WTC11 (cell line): ENCODE measurements at regions not wholly inside any gene's neighbourhood (a gene's known extent, or its start where the extent isn't known, plus 50 kb on each side); places are given as distances from the start of the nearest gene placed in this dataset.

Source experiments
- ATAC-seq: fragments of 200-7000 bp; cut with Tn5 transposase; 2 replicates; pipeline ENCODE4 v1.10.0; 2021; ENCODE audit warnings: mild to moderate bottlenecking, moderate library complexity
- CTCF ChIA-PET: fragments of 300-600 bp; sonication (Branson Sonifier 250); formaldehyde crosslinking; loops from one replicate; lab custom pipeline; 2021; ENCODE audit warnings: antibody characterized with exemption; lab: Charles Lee
- POLR2A ChIA-PET: fragments of 350-600 bp; sonication (Branson Sonifier 250); formaldehyde crosslinking; loops from one replicate; lab custom pipeline; 2021; ENCODE audit warnings: antibody characterized with exemption; lab: Charles Lee
- DNase-seq: peaks from one replicate; pipeline ENCODE4 v3.0.0; 2021; ENCODE audit warnings: low spot score
- H3K27ac Mint-ChIP-seq: 2 replicates; pipeline ENCODE4 v1.8.0; 2021; ENCODE audit warnings: mixed read lengths
- H3K27me3 Mint-ChIP-seq: 2 replicates; pipeline ENCODE4 v1.8.0; 2021; ENCODE audit warnings: low read depth, mild to moderate bottlenecking, moderate library complexity, mixed read lengths
- H3K36me3 Mint-ChIP-seq: 2 replicates; pipeline ENCODE4 v1.8.0; 2021; ENCODE audit warnings: mixed read lengths
- H3K4me1 Mint-ChIP-seq: 2 replicates; pipeline ENCODE4 v1.8.0; 2022; ENCODE audit warnings: mixed read lengths
- H3K4me3 Mint-ChIP-seq: 2 replicates; pipeline ENCODE4 v1.8.0; 2021; ENCODE audit warnings: mild to moderate bottlenecking, moderate library complexity, mixed read lengths
- H3K9me3 Mint-ChIP-seq: 2 replicates; pipeline ENCODE4 v1.8.0; 2021; ENCODE audit warnings: mixed read lengths
- ATF6 ChIP-seq: sonication (generic); formaldehyde crosslinking; IDR thresholded peaks from 2 replicates; pipeline ENCODE4 v1.8.1; 2023; ENCODE audit warnings: mild to moderate bottlenecking, missing genetic modification reagents
- CREB1 ChIP-seq: sonication (generic); formaldehyde crosslinking; IDR thresholded peaks from 2 replicates; pipeline ENCODE4 v1.8.0; 2023; ENCODE audit warnings: mild to moderate bottlenecking, missing genetic modification reagents
- E2F4 ChIP-seq: sonication (generic); formaldehyde crosslinking; IDR thresholded peaks from 2 replicates; pipeline ENCODE4 v1.8.1; 2022; ENCODE audit warnings: low read depth, mild to moderate bottlenecking, moderate library complexity, missing genetic modification reagents, borderline replicate concordance
- ETV6 ChIP-seq: sonication (generic); formaldehyde crosslinking; IDR thresholded peaks from 2 replicates; pipeline ENCODE4 v1.8.1; 2022; ENCODE audit warnings: mild to moderate bottlenecking, missing genetic modification reagents
- FOXJ3 ChIP-seq: sonication (generic); formaldehyde crosslinking; IDR thresholded peaks from 2 replicates; pipeline ENCODE4 v1.9.0; 2021; ENCODE audit warnings: missing genetic modification reagents, mild to moderate bottlenecking, borderline replicate concordance
- FOXP1 ChIP-seq: sonication (generic); formaldehyde crosslinking; IDR thresholded peaks from 2 replicates; pipeline ENCODE4 v1.8.0; 2022; ENCODE audit warnings: missing genetic modification reagents, mild to moderate bottlenecking, moderate library complexity, borderline replicate concordance
- HMGXB4 ChIP-seq: sonication (generic); formaldehyde crosslinking; IDR thresholded peaks from 2 replicates; pipeline ENCODE4 v1.8.1; 2023; ENCODE audit warnings: mild to moderate bottlenecking, moderate library complexity, missing genetic modification reagents
- NFATC4 ChIP-seq: fragments of 250-450 bp; sonication (Bioruptor Pico); IDR thresholded peaks from 2 replicates; pipeline ENCODE4 v1.9.0; 2021; ENCODE audit warnings: mild to moderate bottlenecking
- NR3C1 ChIP-seq: sonication (generic); formaldehyde crosslinking; conservative IDR thresholded peaks from 2 replicates; pipeline ENCODE4 v1.8.1; 2023; ENCODE audit warnings: low read depth, mild to moderate bottlenecking, missing genetic modification reagents
- PRRX2 ChIP-seq: fragments of 250-450 bp; sonication (Bioruptor Pico); IDR thresholded peaks from 2 replicates; pipeline ENCODE4 v1.8.0; 2021; ENCODE audit warnings: mild to moderate bottlenecking
- TP53 ChIP-seq: sonication (generic); formaldehyde crosslinking; IDR thresholded peaks from 2 replicates; pipeline ENCODE4 v1.8.1; 2023; ENCODE audit warnings: mild to moderate bottlenecking, missing genetic modification reagents
- ZMAT4 ChIP-seq: fragments of 250-450 bp; sonication (Bioruptor Pico); IDR thresholded peaks from 2 replicates; pipeline ENCODE4 v1.9.0; 2021; ENCODE audit warnings: mild to moderate bottlenecking
- ZNF396 ChIP-seq: fragments of 250-450 bp; sonication (Bioruptor Pico); IDR thresholded peaks from 2 replicates; pipeline ENCODE4 v1.8.0; 2021; ENCODE audit warnings: mild to moderate bottlenecking, moderate library complexity, borderline replicate concordance
- ZNF416 ChIP-seq: fragments of 250-450 bp; sonication (Bioruptor Pico); IDR thresholded peaks from 2 replicates; pipeline ENCODE4 v1.9.0; 2021; ENCODE audit warnings: mild to moderate bottlenecking, inconsistent platforms
- ZNF671 ChIP-seq: fragments of 250-450 bp; sonication (Bioruptor Pico); IDR thresholded peaks from 2 replicates; pipeline ENCODE4 v1.8.0; 2021; ENCODE audit warnings: mild to moderate bottlenecking
- TF ChIP-seq, protein P1 (sequence below): sonication (generic); formaldehyde crosslinking; IDR thresholded peaks from 2 replicates; pipeline ENCODE4 v1.8.0; 2022; ENCODE audit warnings: mild to moderate bottlenecking, missing genetic modification reagents
- TF ChIP-seq, protein P2 (sequence below): sonication (generic); formaldehyde crosslinking; IDR thresholded peaks from 2 replicates; pipeline ENCODE4 v1.8.1; 2022; ENCODE audit warnings: missing genetic modification reagents, borderline replicate concordance
- TF ChIP-seq, protein P3 (sequence below): sonication (generic); formaldehyde crosslinking; conservative IDR thresholded peaks from 2 replicates; pipeline ENCODE4 v1.8.1; 2023; ENCODE audit warnings: mild to moderate bottlenecking, low read depth, missing genetic modification reagents, moderate library complexity
- TF ChIP-seq, protein P4 (sequence below): sonication (generic); formaldehyde crosslinking; IDR thresholded peaks from 2 replicates; pipeline ENCODE4 v1.8.0; 2022; ENCODE audit warnings: mild to moderate bottlenecking, missing genetic modification reagents

- TF ChIP-seq, protein P1, sequence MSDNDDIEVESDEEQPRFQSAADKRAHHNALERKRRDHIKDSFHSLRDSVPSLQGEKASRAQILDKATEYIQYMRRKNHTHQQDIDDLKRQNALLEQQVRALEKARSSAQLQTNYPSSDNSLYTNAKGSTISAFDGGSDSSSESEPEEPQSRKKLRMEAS (CRISPR knock-in tag): no peak
- TF ChIP-seq ATF6 (CRISPR knock-in tag) (no peak), NFATC4 (no peak), ETV6 (CRISPR knock-in tag) (no peak), ZNF416 (no peak), FOXJ3 (CRISPR knock-in tag) (no peak), NR3C1 (CRISPR knock-in tag) (no peak)
- TF ChIP-seq, protein P2, sequence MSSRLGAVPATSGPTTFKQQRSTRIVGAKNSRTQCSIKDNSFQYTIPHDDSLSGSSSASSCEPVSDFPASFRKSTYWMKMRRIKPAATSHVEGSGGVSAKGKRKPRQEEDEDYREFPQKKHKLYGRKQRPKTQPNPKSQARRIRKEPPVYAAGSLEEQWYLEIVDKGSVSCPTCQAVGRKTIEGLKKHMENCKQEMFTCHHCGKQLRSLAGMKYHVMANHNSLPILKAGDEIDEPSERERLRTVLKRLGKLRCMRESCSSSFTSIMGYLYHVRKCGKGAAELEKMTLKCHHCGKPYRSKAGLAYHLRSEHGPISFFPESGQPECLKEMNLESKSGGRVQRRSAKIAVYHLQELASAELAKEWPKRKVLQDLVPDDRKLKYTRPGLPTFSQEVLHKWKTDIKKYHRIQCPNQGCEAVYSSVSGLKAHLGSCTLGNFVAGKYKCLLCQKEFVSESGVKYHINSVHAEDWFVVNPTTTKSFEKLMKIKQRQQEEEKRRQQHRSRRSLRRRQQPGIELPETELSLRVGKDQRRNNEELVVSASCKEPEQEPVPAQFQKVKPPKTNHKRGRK: no peak
These were observed 1047.7 kb downstream of the C4orf33 start (continued) for GRCh38 chr4:130143656-130144055.

DNA sequence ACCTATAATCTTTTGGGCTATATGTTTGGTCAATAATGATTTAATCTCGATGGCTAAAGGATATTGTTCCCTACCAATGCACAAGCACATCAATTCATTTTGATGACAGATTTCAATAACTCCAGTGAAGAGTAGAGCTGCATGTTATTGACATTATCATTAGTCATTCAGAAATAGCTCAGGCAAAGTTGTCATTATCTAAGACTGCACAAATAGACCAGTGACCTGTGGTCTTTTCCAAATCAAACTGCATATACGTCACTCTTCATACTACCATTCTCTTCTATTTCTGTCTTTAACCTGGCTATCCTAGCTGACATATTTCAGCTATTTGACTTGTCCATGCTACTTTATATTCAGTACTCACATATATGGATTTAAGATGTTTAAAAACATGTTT is 1050.8 kb downstream of the C4orf33 start:
- Mint-ChIP-seq H3K4me1 (peaks cover 24% of the 10 kb centered on the region), H3K4me3 (no peak overlapping the region), H3K9me3 (peaks cover 4% of the 10 kb centered on the region), H3K36me3 (no peaks in the 10 kb centered on the region), H3K27ac (no peak overlapping the region), H3K27me3 (no peaks in the 10 kb centered on the region)
- DNase-seq (no peak), ATAC-seq (no peak)
- CTCF ChIA-PET: no interaction called here
- TF ChIP-seq TP53 (CRISPR knock-in tag) (no peak), FOXP1 (no peak), ZNF396 (no peak), ZNF671 (CRISPR knock-in tag) (no peak), PRRX2 (CRISPR knock-in tag) (no peak), ZMAT4 (no peak), E2F4 (CRISPR knock-in tag) (no peak)
- POLR2A ChIA-PET: no interaction called here

DNA sequence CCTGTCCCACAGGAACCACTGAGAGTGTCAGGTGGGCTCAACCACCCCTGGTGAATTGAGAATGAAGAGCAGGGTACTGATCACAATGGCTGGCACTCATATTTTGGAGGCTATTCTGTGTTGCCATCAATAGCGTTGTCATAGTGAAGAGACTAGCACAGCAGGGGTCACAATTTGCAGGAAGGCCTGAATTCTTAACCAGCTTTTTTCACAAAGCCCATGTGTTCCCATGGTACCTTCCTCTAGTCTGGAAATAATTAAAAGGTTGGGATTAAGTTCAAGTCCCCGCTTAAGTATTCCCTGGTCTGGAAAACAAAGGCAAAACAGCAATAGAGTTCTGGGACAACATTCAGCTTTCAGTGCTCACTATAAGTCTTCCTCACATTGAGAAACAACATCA is 1051.7 kb downstream of the C4orf33 start:
- CTCF ChIA-PET: no interaction called here
- Mint-ChIP-seq H3K4me1 (peaks cover 24% of the 10 kb centered on the region), H3K27me3 (no peaks in the 10 kb centered on the region), H3K36me3 (no peaks in the 10 kb centered on the region), H3K4me3 (no peak overlapping the region), H3K9me3 (peaks cover 8% of the 10 kb centered on the region), H3K27ac (peak overlapping the region; percentile 48; the same call in 1 of the 2 replicates)
- ATAC-seq (peak; percentile 53), DNase-seq (peak; percentile 16)
- no peak for TF ChIP-seq CREB1 (CRISPR knock-in tag)
- TF ChIP-seq ZNF396: no peak
- POLR2A ChIA-PET: no interaction called here

DNA sequence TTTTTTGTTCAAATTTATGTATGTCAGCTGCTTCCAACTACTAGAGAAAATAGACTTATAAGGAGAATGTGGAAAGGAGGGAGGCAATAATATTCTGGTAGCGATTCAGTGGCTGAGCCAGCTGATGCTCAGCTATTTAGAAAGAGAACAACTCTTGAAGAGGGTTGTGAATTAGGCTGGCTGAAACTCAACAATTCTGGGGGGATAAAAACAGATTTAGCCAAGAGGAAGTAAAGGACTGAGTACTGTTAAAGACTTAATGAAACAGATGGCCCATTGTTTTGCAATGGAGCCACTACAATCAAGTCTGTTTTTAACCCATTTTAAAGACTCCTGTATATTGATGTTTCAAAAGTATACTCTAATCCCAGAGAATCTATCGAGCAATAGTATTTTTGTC is 1058.9 kb downstream of the C4orf33 start:
- peaks cover 13% of the 10 kb centered on the region for H3K36me3 Mint-ChIP-seq
- DNase-seq (no peak), ATAC-seq (peak; percentile 36; the same call in 1 of the 2 replicates)
- H3K9me3 Mint-ChIP-seq: peaks cover 27% of the 10 kb centered on the region
- H3K4me3 Mint-ChIP-seq: no peak overlapping the region
- H3K4me1 Mint-ChIP-seq: peaks cover 24% of the 10 kb centered on the region
- no peaks in the 10 kb centered on the region for H3K27me3 Mint-ChIP-seq
- ChIA-PET POLR2A (no interaction called here), CTCF (no interaction called here)
- H3K27ac Mint-ChIP-seq: peak overlapping the region; percentile 91
- TF ChIP-seq, protein P3, sequence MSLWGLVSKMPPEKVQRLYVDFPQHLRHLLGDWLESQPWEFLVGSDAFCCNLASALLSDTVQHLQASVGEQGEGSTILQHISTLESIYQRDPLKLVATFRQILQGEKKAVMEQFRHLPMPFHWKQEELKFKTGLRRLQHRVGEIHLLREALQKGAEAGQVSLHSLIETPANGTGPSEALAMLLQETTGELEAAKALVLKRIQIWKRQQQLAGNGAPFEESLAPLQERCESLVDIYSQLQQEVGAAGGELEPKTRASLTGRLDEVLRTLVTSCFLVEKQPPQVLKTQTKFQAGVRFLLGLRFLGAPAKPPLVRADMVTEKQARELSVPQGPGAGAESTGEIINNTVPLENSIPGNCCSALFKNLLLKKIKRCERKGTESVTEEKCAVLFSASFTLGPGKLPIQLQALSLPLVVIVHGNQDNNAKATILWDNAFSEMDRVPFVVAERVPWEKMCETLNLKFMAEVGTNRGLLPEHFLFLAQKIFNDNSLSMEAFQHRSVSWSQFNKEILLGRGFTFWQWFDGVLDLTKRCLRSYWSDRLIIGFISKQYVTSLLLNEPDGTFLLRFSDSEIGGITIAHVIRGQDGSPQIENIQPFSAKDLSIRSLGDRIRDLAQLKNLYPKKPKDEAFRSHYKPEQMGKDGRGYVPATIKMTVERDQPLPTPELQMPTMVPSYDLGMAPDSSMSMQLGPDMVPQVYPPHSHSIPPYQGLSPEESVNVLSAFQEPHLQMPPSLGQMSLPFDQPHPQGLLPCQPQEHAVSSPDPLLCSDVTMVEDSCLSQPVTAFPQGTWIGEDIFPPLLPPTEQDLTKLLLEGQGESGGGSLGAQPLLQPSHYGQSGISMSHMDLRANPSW: no peak
- TF ChIP-seq ZNF416 (no peak), HMGXB4 (CRISPR knock-in tag) (no peak)
- TF ChIP-seq, protein P4, sequence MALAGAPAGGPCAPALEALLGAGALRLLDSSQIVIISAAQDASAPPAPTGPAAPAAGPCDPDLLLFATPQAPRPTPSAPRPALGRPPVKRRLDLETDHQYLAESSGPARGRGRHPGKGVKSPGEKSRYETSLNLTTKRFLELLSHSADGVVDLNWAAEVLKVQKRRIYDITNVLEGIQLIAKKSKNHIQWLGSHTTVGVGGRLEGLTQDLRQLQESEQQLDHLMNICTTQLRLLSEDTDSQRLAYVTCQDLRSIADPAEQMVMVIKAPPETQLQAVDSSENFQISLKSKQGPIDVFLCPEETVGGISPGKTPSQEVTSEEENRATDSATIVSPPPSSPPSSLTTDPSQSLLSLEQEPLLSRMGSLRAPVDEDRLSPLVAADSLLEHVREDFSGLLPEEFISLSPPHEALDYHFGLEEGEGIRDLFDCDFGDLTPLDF (CRISPR knock-in tag): no peak
